ENCODE measurements at regions not wholly inside any gene's neighbourhood (a gene's known extent, or its start where the extent isn't known, plus 50 kb on each side); places are given as distances from the start of the nearest gene placed in this dataset.
A peak's percentile ranks its signal among the peaks of the same experiment; 100 is the strongest.

GRCh38 chr12:92089559-92089958 is 56.1 kb downstream of the BTG1 start:
- FAIRE-seq (no peak), DNase-seq (ENCODE audit: insufficient read length, low spot score) (no peak)
- TF ChIP-seq, protein P1, sequence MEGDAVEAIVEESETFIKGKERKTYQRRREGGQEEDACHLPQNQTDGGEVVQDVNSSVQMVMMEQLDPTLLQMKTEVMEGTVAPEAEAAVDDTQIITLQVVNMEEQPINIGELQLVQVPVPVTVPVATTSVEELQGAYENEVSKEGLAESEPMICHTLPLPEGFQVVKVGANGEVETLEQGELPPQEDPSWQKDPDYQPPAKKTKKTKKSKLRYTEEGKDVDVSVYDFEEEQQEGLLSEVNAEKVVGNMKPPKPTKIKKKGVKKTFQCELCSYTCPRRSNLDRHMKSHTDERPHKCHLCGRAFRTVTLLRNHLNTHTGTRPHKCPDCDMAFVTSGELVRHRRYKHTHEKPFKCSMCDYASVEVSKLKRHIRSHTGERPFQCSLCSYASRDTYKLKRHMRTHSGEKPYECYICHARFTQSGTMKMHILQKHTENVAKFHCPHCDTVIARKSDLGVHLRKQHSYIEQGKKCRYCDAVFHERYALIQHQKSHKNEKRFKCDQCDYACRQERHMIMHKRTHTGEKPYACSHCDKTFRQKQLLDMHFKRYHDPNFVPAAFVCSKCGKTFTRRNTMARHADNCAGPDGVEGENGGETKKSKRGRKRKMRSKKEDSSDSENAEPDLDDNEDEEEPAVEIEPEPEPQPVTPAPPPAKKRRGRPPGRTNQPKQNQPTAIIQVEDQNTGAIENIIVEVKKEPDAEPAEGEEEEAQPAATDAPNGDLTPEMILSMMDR (IDR thresholded peaks at IDR 0.05; ENCODE audit: insufficient read depth, missing control alignments), result no peak

DNA sequence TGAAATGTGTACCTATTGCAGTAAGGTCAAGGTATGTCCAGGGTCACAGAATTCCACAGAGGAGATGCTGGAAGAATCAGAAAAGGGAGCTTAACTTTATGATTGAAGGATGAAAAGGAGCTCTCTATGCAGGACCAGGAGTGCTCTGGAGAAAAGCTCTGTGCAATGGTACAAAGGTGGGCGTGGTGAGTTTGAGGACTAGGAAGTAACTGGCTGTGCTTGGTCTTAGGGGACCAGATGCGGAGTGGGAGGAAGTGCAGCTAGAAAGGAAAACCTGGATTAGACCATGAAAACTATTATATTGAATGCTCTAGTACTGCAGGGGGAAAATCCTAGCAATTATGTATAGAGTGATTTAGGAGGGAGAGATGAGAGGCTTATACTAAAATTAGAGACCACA is 56.8 kb downstream of the BTG1 start:
- TF ChIP-seq, protein P1 (IDR thresholded peaks at IDR 0.05; ENCODE audit: insufficient read depth, missing control alignments), result no peak
- DNase-seq (ENCODE audit: insufficient read length, low spot score), result peak; percentile 44
- no peak for FAIRE-seq

DNA sequence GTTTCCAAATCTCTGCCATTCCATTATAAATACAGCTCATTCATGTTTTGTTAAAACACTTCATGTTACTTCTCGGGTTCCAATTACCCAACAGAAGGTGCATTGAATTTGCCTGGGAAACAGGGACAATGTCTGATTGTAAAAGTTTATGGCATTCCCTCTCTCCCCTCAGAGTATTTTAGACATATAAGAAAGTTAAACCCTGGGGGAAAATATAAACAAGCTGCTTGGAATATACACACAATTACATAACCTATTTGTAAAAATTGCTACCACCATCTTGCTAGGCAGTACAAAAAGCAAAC is 60.0 kb downstream of the BTG1 start:
- FAIRE-seq (no peak), DNase-seq (ENCODE audit: insufficient read length, low spot score) (no peak)
- TF ChIP-seq, protein P1 (IDR thresholded peaks at IDR 0.05; ENCODE audit: insufficient read depth, missing control alignments), result no peak

DNA sequence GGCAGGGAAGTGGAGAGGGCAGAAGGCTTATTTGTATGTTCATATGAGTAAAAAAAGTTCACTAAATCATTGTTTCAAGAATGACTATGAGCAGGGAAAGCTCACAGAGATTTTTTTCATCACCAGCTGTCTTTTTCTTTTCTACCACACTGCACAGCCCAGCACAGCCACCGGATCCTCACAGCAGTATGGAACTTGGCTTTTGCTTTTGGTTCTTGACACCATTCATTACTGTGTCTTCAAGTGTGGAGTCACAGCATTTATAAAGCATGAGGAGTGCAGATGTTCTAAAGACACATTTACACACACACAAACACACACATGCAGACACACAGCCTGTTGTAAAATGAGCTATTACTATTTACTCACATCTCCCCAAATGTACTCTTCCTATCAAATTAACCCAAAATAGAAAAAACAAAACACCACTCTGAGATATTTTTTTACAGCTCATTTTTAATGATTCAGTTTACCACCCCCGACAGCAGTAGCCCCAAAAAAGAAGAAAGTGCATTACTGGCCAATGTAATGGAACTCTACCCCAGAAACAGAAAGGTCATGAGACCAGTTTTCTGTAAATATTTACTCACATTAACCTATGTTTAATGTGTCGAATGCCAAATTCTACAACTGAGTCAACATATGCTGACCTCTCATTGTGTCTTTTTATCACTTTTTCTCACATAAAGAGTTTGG is 60.5 kb downstream of the BTG1 start:
- DNase-seq (ENCODE audit: insufficient read length, low spot score), result no peak
- FAIRE-seq, result no peak
- TF ChIP-seq, protein P1 (IDR thresholded peaks at IDR 0.05; ENCODE audit: insufficient read depth, missing control alignments), result no peak

DNA sequence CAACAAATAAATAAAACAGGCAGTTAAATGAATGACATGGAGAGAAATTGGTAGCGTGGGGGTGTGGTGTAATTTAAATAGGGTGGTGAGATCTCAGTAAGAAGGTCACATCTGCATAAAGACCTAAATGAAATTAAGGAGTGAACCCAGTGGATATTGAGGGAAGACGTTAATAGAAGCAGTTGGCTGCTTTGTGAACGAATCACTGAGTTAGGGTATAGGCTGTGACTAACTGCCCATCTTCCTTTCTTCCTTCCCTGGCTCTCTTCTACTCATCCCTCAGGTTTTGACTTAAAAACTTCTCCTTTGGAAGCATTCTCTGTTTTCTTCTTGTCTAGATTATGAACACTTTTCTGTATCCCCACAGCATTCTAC is 64.7 kb downstream of the BTG1 start:
- DNase-seq (ENCODE audit: insufficient read length, low spot score) (no peak), FAIRE-seq (no peak)
- TF ChIP-seq, protein P1 (IDR thresholded peaks at IDR 0.05; ENCODE audit: insufficient read depth, missing control alignments), result no peak

DNA sequence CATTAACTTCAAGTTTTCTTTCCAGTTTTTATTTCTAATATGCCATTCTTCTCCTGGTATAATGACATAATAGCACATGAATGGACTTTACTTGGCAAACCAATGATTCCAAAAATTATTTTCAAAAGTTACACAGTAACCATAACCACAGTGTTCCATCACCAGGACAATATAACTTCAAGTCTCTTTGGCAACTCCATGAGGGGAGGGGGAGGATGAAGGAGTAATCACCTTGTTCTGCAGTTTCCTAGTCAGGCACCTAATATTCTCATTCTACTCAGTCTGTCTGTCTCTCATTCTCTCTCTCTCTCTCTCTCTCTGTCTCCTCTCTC is 66.6 kb downstream of the BTG1 start:
- DNase-seq (ENCODE audit: insufficient read length, low spot score) (no peak), FAIRE-seq (no peak)
- TF ChIP-seq, protein P1 (IDR thresholded peaks at IDR 0.05; ENCODE audit: insufficient read depth, missing control alignments), result no peak

DNA sequence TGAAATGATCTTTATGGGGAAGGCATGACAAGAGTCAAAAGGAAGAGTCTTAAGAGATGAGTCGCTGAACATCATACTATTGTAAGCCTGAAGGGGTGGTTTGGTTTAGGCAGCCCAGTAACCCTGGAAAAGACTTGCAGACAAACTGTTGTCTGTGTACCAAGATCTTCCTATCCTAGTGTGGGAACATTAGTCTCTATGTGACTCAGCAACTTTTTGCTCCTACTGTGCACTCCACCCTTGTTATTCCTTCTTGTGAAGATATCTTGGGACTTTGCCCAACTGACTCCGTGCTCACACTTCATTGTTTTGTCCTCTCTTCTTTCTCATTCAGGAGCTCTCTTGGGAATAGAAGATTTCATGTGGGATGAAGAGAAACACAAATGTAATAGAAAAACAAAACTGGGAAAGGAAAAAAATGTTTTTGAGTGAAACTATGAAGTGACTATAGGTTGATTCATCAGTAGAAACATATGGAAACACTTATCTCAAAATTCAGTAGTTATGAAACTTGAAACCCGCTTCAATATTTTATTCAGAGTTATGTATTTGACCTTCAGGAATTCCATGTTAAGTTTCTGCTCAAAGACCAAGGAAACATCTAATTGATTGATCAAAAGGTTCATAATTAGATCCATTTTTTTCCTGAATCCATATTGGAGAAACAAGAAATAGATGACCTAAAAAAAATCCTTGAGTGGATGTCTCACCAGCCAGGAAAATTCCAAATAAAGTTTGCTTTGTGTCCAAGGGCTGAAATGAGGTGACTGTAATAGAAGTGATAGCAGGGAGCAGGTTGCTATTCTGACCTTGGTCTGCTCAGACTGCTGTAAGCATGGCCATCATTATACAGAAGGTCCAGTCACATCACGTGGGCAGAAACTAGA is 67.2 kb downstream of the BTG1 start:
- no peak for DNase-seq (ENCODE audit: insufficient read length, low spot score)
- no peak for FAIRE-seq
- TF ChIP-seq, protein P1 (IDR thresholded peaks at IDR 0.05; ENCODE audit: insufficient read depth, missing control alignments), result no peak

Data from D721Med (cell line).